GM21825 (cell line): ENCODE measurements at regions not wholly inside any gene's neighbourhood (a gene's known extent, or its start where the extent isn't known, plus 50 kb on each side); places are given as distances from the start of the nearest gene placed in this dataset.
"Not testable (repeated sequence)": the region's sequence is repeated elsewhere in the genome, so short reads cannot be mapped to it uniquely, and the experiment has no call there.

Experiments
- ATAC-seq: cut with Tn5 transposase; IDR thresholded peaks from one replicate; pipeline ENCODE4 v1.9.1; 2021; ENCODE audit warnings: mild to moderate bottlenecking, moderate library complexity; ENCODE audit not compliant: unreplicated experiment

- ATAC-seq, result no peak
These were observed 248.9 kb upstream of the ADGRL4 start for GRCh38 chr1:79255421-79255820.

GRCh38 chr1:79252598-79252997 is 246.1 kb upstream of the ADGRL4 start:
- no peak for ATAC-seq

GRCh38 chr1:79239840-79240239 is 233.3 kb upstream of the ADGRL4 start:
- no peak for ATAC-seq

- ATAC-seq, result no peak
These were observed 228.9 kb upstream of the ADGRL4 start for GRCh38 chr1:79235301-79236002.

GRCh38 chr1:79232818-79233217 is 226.3 kb upstream of the ADGRL4 start:
- ATAC-seq, result no peak

- not testable (repeated sequence) for ATAC-seq
These were observed 224.2 kb upstream of the ADGRL4 start for GRCh38 chr1:79230751-79231150.

GRCh38 chr1:79226963-79227362 is 220.4 kb upstream of the ADGRL4 start:
- no peak for ATAC-seq

GRCh38 chr1:79224537-79224936 is 218.0 kb upstream of the ADGRL4 start:
- no peak for ATAC-seq

- ATAC-seq, result no peak
These were observed 214.0 kb upstream of the ADGRL4 start for GRCh38 chr1:79220509-79220908.

- ATAC-seq, result no peak
These were observed 208.8 kb upstream of the ADGRL4 start for GRCh38 chr1:79215311-79215710.

- no peak for ATAC-seq
These were observed 201.3 kb upstream of the ADGRL4 start for GRCh38 chr1:79207786-79208185.

- no peak for ATAC-seq
These were observed 200.8 kb upstream of the ADGRL4 start for GRCh38 chr1:79207331-79207730.

- no peak for ATAC-seq
These were observed 198.4 kb upstream of the ADGRL4 start for GRCh38 chr1:79204779-79205479.

GRCh38 chr1:79198832-79199231 is 192.3 kb upstream of the ADGRL4 start:
- ATAC-seq, result no peak

- ATAC-seq, result no peak
These were observed 190.9 kb upstream of the ADGRL4 start for GRCh38 chr1:79197421-79197820.

GRCh38 chr1:79196211-79196610 is 189.7 kb upstream of the ADGRL4 start:
- ATAC-seq, result no peak

GRCh38 chr1:79193211-79194079 is 186.9 kb upstream of the ADGRL4 start:
- peak; percentile 59 for ATAC-seq

GRCh38 chr1:79190074-79190473 is 183.5 kb upstream of the ADGRL4 start:
- ATAC-seq, result peak; percentile 48

GRCh38 chr1:79188337-79188736 is 181.8 kb upstream of the ADGRL4 start:
- no peak for ATAC-seq

GRCh38 chr1:79186260-79186659 is 179.7 kb upstream of the ADGRL4 start:
- no peak for ATAC-seq

GRCh38 chr1:79177844-79178243 is 171.3 kb upstream of the ADGRL4 start:
- ATAC-seq, result no peak

GRCh38 chr1:79161077-79161476 is 154.5 kb upstream of the ADGRL4 start:
- ATAC-seq, result no peak
